NCI-H82 (cell line): ENCODE measurements at regions not wholly inside any gene's neighbourhood (a gene's known extent, or its start where the extent isn't known, plus 50 kb on each side); places are given as distances from the start of the nearest gene placed in this dataset.
"Not testable (repeated sequence)": the region's sequence is repeated elsewhere in the genome, so short reads cannot be mapped to it uniquely, and the experiment has no call there.

Experiments used
- DNase-seq: peaks from one replicate; lab custom pipeline; 2025; lab: John Stamatoyannopoulos, UW

DNA sequence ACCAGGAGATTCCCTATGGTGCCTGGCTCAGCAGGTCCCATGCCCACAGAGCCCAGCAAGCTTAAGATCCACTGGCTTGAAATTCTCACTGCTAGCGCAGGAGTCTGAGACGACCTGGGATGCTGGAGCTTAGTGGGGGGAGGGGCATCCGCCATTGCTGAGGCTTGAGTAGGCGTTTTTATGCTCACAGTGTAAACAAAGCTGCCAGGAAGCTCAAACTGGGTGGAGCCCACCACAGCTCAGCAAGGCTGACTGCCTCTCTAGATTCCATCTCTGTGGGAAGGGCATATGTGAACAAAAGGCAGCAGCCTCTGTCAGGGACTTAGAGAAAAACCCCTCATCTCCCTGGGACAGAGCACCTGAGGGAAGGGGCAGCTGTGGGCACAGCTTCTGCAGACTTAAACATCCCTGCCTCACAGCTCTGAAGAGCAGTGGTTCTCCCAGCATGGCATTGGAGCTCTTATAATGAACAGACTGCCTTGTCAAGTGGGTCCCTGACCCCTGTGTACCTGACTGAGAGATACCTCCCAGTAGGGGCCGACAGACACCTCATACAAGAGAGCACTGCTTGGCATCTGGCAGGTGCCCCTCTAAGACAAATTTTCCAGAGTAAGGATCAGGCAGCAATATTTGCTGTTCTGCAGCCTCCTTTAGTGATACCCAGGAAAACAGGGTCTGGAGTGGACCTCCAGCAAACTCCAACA lies 231.5 kb upstream of the SETMAR start:
- DNase-seq, result peak; percentile 60

DNA sequence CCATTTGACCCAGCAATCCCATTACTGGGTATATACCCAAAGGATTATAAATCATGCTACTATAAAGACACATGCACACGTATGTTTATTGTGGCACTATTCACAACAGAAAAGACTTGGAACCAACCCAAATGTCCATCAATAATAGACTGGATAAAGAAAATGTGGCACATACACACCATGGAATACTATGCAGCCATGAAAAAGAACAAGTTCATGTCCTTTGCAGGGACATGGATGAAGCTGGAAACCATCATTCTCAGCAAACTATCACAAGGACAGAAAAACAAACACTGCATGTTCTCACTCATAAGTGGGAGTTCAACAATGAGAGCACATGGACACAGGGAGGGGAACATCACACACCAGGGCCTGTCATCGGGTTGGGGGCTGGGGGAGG lies 225.9 kb upstream of the SETMAR start:
- DNase-seq, result not testable (repeated sequence)

DNA sequence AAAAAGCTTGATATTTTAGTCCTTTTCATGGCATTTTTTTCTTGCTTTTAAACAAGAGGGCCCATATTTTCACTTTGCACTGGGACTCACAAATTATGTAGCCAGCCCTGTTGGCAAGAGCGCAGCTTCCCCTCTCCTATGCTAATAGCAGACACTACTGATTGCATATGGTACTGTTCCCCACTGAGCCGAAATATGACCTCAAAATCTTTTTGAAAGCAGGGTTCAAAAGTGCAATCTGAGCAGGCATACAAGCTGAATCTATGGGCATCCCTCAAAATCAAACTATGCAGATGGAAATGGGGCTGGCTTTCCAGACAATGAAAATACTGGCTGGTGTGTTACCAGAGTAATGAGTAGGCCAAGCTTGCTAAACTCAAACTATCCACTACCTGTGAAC lies 225.2 kb upstream of the SETMAR start:
- no peak for DNase-seq

DNA sequence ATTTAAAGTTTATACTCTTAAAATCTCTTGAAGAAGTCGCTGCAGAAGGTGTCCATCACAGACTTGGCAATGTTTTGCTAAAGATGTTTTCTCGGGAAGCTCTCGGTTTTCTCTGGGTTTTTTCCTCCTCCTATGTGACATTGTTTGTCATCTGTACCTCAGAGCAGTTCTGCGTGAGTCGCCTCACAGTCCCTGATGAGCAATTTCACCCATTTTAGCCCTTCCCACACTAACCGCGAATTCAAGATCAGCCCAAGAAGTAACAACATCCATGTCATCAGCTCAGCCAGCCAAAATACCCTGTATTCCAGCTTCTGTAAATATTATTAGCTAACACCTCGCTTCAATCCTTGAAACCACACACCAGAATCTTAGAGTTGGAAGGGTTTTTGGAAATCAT lies 224.3 kb upstream of the SETMAR start:
- no peak for DNase-seq

DNA sequence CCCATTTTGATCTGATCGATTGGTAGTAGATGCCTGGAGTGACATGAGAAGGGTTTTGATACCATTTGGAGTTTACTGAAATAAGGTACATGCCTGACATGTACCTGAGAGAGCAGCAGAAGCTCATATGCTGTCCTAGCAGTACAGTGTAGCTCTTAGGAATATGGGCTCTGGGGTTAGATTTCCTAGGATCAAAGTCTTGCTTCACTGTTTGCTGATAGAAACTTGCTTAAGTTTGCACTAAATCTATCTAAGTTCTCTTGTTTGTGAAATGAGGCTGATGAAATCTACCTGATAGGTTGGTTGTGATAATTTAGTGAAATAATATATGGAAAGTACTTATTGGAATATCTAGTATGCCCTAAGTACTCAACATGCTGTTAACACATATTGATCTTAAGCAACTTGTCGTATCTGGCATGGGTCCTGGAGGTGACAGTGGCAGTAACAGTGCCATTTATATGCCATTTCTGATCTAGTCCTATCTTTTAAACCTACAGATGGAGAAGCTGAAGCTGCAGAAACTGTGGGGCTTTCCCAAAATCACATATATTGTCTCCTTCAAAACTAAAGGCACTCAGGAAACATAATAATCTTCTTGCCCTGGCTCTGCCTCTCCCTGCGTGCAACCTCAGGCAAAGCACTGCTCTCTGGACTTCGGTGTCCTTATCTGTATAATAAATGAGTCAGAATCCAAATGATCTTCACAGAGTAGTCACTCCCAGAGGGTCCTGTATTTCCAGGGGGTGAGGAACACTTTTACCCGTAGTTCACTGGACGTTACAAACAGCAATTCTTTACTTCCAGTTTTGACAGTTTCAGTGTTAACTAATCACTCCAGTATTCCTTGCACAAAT lies 223.6 kb upstream of the SETMAR start:
- no peak for DNase-seq

DNA sequence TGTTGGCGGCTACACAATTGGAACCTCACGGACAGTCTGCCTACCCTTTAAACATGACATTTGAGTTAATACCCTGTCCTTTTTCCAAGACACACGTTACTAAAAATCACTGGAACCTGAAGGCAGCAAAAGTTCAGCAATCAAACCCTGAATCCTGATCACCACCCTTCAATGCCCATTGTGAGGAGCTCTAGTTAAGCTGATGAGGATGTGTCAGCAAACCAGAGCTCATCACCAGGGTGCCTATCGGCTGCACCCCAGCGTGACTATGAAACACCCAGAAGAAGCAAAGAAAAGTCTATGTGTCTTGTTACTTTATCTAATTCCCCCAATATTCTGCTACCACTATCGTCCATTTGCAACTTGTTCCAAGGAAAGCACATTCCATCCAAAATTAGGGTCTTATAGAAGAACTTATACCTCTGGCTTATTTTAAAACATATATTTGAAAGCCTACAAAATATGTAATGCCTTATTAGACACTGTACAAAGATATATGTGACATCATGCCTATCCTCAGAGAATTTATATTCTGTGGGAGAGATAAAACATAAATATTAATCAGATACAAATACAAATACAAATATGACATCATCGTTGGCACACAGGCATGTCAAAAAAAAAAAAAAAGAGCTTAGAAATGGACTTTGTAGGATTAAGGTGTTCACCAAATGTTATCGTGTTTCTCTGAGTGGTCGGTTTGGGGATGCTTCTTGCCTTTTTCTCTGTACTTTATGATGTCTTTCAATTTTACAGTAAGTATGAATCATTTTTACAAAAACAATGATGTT lies 219.7 kb upstream of the SETMAR start:
- peak; percentile 43 for DNase-seq

DNA sequence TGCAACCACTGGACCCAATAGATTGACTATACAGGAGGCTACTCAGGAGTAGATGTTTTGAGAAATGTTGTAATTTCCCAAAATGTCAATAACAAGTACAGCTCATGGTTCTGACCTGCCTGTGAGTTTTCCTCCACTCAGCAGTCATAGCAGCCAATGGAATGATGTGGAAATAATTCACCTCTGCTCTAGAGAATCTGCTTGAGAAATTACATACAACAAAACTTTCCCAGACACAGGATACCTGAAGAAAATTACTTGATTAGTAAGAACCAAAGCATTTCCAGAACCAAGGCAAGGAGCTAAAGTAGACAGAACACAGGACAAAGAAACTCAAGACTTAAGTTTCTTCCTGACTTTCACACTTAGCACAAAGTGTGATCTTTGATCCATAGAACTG lies 218.9 kb upstream of the SETMAR start:
- no peak for DNase-seq

DNA sequence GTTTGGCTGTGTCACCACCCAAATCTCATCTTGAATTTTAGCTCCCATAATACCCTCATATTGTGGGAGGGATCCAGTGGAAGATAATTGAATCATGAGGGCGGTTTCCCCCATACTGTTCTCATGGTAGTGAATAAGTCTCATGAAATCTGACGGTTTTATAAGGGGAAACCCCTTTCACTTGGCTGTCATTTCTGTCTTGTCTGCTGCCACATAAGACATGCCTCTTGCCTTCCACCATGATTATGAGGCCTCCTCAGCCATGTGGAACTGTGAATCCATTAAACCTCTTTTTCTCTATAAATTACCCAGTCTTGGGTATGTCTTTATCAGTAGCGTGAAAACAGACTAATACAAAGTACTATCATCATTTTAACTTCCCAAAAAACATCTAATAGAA lies 216.5 kb upstream of the SETMAR start:
- not testable (repeated sequence) for DNase-seq

DNA sequence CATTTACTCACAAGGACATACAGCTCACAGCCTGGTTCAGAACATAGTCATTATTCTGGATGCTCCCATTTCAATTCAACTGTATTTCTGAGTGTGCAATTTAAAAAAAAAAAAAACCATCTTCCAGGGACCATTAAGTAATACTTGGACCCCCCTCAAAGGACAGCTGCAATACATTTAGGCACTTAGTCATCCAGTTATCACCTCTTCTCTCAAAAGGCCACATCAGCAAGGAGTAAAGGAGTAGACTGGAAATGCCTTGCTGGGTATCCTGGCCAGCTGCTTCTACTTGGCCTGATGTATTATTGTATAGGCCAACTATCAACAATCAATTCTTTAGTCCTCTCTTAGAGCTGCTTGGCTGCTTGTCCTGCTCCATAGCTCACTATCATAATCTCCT lies 211.4 kb upstream of the SETMAR start:
- DNase-seq, result no peak

DNA sequence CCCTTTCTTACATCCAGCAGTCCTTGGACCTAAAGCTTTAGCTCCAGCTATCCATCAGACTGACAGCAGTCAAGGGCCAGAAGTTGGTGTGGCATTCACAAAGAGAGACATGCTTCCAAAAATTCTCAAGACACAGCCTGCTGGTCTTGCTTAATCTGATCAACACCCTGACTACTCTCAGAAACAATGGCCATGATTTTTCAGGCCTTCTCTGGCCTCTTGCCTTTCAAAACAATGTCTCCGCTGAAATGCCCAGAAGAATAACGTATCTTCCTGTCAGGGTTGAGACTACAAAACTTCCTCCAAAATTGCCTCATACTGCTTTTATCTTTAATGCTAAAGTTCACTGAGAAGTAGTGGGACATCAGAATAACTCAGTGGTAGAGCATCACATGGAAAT lies 205.4 kb upstream of the SETMAR start:
- no peak for DNase-seq

DNA sequence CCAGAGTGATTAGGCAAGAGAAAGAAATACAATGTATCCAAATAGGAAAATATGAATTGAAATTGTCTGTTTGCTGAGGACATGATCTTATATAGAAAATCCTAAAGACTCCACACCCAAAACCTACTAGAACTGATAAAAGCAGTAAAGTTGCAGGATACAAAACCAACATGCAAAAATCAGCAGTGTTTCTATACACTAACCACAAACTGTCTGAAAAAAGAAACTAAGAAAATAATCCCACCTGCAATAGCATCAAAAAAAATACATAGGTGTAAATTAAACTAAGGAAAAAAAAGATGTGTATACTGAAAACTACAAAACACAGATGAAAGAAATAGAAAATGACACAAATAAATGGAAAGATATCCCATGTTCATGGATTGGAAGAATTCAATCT lies 203.6 kb upstream of the SETMAR start:
- DNase-seq, result no peak

DNA sequence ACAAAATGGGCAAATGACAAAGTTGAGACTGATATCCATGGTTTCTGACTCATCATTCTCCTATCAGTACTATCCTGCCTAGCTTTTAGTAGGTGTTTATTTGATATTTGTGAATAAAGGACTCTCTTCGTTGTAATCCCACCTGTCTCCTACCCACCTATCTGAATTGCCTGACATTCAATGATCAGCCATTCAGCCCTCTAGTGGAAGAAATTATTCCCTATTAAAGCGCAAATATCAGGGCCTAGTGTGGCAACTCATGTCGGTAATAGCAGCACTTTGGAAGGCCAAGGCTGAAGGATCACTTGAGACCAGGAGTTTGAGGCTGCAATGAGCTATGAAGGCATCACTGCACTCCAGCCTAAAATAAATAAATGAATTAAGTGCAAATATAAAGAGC lies 195.7 kb upstream of the SETMAR start:
- peak; percentile 4 for DNase-seq

DNA sequence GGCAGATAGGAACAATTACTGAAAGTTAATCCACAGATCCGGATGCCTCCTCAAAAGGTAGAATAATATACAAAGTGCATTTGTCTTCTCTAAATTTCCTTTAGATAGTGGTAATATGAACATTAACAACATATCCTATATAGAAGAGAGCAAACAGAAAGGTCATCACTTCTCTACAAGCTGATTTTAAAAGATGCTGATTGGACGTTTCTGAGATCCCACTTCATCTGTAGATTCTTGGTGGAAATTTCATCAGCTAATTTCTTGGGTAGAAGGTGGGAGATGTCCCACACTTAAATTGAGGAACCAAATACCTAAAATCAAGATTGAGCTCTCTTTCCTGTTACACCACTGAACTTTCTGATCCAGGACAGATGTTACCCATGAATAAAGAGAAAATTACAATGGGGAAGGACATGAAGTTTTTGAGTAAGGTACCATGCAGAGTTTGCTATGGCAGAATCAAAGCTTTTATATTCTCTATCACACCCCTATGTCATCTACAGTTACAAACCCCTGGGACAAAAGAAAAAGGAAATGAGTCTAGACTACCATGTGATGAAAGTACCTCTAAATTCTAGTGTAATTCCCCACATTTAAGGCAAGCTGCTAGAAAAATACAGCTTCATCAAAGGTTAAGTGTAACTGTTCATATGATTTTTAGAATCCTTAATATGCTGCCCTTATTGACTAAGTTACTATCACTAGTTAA lies 189.2 kb upstream of the SETMAR start:
- no peak for DNase-seq

DNA sequence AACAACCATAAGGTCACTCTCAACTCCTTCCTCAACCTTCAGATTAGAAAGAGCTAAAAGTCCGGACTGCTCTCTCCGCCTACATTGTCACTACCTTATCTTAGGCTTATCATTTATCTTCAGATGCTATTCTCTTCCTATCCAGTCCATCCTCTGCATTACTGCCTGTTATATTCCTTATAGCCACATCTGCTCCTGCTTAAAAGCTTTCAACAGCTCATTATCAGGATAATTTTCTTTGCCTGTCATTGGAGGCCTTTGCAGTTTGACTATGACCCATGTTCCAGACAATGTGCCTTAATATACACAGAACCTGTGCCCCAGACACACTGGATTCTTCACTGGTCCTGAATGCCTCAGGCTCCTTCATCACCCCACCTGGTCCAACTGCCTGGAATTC lies 184.1 kb upstream of the SETMAR start:
- DNase-seq, result peak; percentile 1

DNA sequence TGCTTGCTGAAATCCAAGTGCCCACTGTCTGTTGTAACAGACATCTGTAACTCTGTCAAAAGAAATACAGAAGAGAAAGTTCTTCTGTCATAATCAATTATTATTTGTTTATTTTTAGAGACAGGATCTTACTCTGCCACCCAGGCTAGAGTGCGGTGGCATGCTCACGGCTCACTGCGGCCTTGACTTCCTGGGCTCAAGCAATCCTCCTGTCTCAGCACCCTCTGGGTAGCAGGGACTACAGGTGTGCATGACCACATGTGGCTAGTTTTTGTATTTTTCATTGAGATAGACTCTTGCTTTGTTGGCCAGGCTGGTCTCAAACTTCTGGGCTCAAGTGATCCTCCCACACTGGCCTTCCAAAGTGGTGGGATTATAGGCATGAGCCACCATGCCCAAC lies 177.6 kb upstream of the SETMAR start:
- no peak for DNase-seq

DNA sequence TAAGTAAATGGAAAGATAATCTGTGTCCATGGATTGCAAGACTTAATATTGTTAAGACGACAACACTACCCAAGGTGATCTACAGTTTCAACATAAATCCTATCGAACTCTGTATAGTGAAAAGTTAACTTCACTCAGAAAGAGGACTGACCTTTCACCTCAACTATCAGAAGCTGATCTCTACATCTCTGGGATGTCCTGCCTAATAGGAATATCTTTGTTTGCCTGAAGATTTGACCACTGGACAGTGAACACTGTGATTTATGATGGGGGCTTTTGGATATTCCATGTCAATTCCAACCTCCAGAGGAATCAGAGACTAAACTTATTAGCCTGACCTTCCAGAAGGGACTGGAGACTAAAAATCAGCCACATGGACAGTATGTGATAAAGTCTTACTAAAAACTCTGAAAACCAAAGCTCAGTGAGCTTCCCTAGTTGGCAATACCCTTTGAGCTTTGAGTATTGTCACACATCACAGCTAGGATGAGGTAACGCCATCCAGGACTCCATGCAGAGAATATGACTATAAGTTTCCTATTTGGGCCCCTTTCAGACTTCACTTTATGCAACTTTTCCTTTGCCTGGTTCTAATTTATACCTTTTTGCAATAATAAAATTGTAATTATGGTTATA lies 164.9 kb upstream of the SETMAR start:
- DNase-seq, result no peak

DNA sequence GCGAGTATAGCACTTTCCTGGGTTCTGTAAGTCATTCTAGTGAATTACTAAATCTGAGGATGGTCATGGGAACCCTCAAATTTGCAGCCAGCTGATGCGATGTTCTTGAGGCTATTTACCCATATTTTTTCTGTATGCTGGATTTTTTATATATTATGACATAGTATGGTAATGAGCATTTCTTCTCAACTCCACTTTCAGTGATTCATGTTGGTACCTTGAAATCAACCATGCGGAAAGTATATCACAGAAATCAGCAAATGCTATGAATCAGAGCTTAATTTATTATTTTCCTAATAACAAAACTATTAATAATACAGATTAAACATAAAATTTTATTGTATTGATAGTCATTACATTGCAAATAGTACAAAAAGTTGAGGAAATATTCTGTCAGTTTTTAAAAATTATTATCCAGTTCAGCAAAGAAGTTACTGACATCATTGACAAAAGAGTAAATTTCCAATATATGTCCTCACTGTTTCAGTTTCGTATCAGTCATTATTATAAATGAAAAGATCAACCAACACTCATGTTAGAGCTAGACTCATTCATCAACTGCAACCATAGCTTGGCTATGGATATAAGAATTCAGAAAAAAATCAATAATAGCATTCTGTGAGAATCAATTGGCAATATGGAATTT lies 164.3 kb upstream of the SETMAR start:
- DNase-seq, result no peak

DNA sequence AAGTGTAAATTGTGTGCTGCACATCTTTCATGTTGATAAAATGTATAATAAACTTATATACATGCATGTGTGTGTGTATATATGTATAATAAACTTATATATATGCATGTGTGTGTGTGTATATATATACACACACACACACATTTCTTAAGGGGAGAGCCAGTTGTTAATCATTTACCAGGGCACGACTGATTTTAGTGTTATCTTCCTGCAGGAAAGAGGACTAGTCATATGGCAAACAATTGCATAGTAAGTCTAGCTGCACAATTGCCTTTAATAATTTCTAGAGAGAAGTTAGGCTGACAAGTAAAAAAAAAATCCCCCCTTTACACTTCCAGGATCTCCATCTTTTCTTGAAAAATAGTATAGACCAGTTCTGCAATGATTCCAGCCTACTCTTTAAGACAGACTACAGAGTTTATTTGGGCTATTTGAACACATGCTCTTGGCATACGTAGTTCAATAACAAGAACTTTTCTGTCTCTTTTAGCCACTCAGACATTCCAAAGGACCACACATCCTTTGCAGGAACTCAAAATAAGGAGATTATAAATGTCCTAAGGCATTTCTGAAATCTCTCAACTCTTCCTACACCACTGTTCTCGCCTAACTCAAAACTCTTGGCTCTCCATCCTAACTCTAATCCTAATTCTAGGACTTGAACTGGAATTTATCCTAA lies 163.6 kb upstream of the SETMAR start:
- DNase-seq, result no peak

DNA sequence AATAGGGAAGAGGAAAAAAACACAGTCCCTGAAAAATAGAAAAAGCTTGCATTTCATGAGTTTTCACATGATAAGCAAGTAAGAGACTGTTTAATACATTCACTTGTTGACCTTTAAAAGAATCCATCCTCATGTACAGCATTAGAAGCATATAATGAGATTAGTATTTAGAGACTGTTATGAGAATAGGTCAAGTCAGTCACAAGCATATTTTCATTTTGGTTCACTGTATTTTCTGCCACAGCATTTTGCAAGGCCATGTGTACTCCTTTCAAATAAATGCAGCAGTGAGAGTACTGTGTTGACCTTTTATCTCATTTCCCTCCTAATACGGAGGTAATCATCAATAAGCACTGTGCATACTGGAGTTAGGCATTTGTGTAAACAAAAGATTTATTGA lies 162.2 kb upstream of the SETMAR start:
- DNase-seq, result no peak

DNA sequence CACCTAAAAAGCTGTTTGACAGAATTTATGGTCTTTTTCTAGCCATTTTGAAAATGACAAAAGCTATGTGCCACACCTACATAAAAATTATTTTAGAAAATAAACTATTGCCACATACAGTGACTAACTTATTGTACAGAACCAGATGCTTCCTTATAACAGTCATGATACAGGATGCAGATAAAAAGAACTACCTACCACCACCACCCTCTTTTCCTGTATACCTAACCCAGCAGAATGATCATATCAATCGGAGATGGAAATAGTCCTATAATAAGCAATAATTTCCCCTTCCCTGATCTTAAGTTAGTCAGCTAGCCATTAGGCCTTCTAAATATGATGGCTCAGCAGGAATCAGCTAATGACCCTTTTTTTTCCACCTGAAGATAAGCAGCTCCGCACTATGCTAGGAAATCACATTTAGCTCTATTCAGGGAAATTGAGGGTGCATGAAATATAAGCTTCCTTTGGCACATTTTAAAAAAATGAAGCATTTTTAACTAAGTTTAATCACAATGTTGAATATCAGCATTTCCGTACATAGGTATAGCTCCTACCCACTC lies 155.5 kb upstream of the SETMAR start:
- no peak for DNase-seq
